T-helper 22 cell (primary cell): ENCODE measurements at regions not wholly inside any gene's neighbourhood (a gene's known extent, or its start where the extent isn't known, plus 50 kb on each side); places are given as distances from the start of the nearest gene placed in this dataset.

Source experiments
- DNase-seq: peaks from one replicate; pipeline ENCODE4 v3.0.0-alpha.2; 2020; ENCODE audit warnings: low read depth

- DNase-seq, result no peak
These were observed 496.0 kb upstream of the CLINT1 start for GRCh38 chr5:158354958-158355357.

GRCh38 chr5:158351485-158352125, 492.7 kb upstream of the CLINT1 start:
- DNase-seq, result no peak

- no peak for DNase-seq
These were observed 491.0 kb upstream of the CLINT1 start for GRCh38 chr5:158349987-158350386.

- no peak for DNase-seq
These were observed 485.4 kb upstream of the CLINT1 start for GRCh38 chr5:158344376-158344775.

GRCh38 chr5:158340608-158341007, 481.7 kb upstream of the CLINT1 start:
- no peak for DNase-seq

GRCh38 chr5:158326256-158326655, 467.3 kb upstream of the CLINT1 start:
- no peak for DNase-seq

GRCh38 chr5:158324236-158324635, 465.3 kb upstream of the CLINT1 start:
- no peak for DNase-seq

- no peak for DNase-seq
These were observed 463.7 kb upstream of the CLINT1 start for GRCh38 chr5:158322620-158323019.

GRCh38 chr5:158320934-158321333, 462.0 kb upstream of the CLINT1 start:
- DNase-seq, result no peak

GRCh38 chr5:158320178-158320674, 461.3 kb upstream of the CLINT1 start:
- DNase-seq, result no peak

GRCh38 chr5:158317507-158317906, 458.6 kb upstream of the CLINT1 start:
- no peak for DNase-seq

- no peak for DNase-seq
These were observed 455.0 kb upstream of the CLINT1 start for GRCh38 chr5:158313733-158314464.

- no peak for DNase-seq
These were observed 454.2 kb upstream of the CLINT1 start for GRCh38 chr5:158313027-158313732.

GRCh38 chr5:158309088-158309807, 450.3 kb upstream of the CLINT1 start:
- no peak for DNase-seq

- no peak for DNase-seq
These were observed 449.6 kb upstream of the CLINT1 start for GRCh38 chr5:158308429-158309025.

GRCh38 chr5:158305861-158306260, 446.9 kb upstream of the CLINT1 start:
- no peak for DNase-seq

GRCh38 chr5:158304607-158305006, 445.7 kb upstream of the CLINT1 start:
- no peak for DNase-seq

GRCh38 chr5:158303883-158304282, 444.9 kb upstream of the CLINT1 start:
- DNase-seq, result no peak

GRCh38 chr5:158303275-158303674, 444.3 kb upstream of the CLINT1 start:
- DNase-seq, result no peak

- DNase-seq, result no peak
These were observed 443.1 kb upstream of the CLINT1 start for GRCh38 chr5:158302029-158302428.

GRCh38 chr5:158301186-158301585, 442.2 kb upstream of the CLINT1 start:
- no peak for DNase-seq

GRCh38 chr5:158300256-158300655, 441.3 kb upstream of the CLINT1 start:
- DNase-seq, result no peak
